Daoy (cell line): ENCODE measurements at regions not wholly inside any gene's neighbourhood (a gene's known extent, or its start where the extent isn't known, plus 50 kb on each side); places are given as distances from the start of the nearest gene placed in this dataset.

Source experiments
- DNase-seq: peaks from one replicate; pipeline ENCODE4 v3.0.0-alpha.2; 2015; ENCODE audit warnings: low read depth

- no peak for DNase-seq
These were observed 394.2 kb downstream of the NUAK1 start for GRCh38 chr12:105744371-105745058.

- no peak for DNase-seq
These were observed 392.9 kb downstream of the NUAK1 start for GRCh38 chr12:105745811-105746210.

- DNase-seq = peak; percentile 71
These were observed 389.8 kb downstream of the NUAK1 start for GRCh38 chr12:105748806-105749600.

- DNase-seq = no peak
These were observed 388.7 kb downstream of the NUAK1 start for GRCh38 chr12:105750096-105750495.

- no peak for DNase-seq
These were observed 384.4 kb downstream of the NUAK1 start for GRCh38 chr12:105754313-105754712.

GRCh38 chr12:105756961-105757360, 381.8 kb downstream of the NUAK1 start:
- DNase-seq = no peak

- no peak for DNase-seq
These were observed 379.6 kb downstream of the NUAK1 start for GRCh38 chr12:105759149-105759548.

- no peak for DNase-seq
These were observed 377.7 kb downstream of the NUAK1 start for GRCh38 chr12:105761075-105761474.

- no peak for DNase-seq
These were observed 374.4 kb downstream of the NUAK1 start for GRCh38 chr12:105764216-105764835.

- DNase-seq = no peak
These were observed 373.4 kb downstream of the NUAK1 start for GRCh38 chr12:105765053-105766014.

GRCh38 chr12:105766029-105766428, 372.7 kb downstream of the NUAK1 start:
- no peak for DNase-seq

GRCh38 chr12:105769486-105769885, 369.3 kb downstream of the NUAK1 start:
- no peak for DNase-seq

GRCh38 chr12:105773471-105773870, 365.3 kb downstream of the NUAK1 start:
- DNase-seq = no peak

GRCh38 chr12:105774037-105774436, 364.7 kb downstream of the NUAK1 start:
- no peak for DNase-seq

GRCh38 chr12:105775343-105775742, 363.4 kb downstream of the NUAK1 start:
- DNase-seq = no peak

- peak; percentile 9 for DNase-seq
These were observed 354.5 kb downstream of the NUAK1 start for GRCh38 chr12:105783983-105784947.

- DNase-seq = no peak
These were observed 345.3 kb downstream of the NUAK1 start for GRCh38 chr12:105793421-105793820.

- DNase-seq = no peak
These were observed 340.4 kb downstream of the NUAK1 start for GRCh38 chr12:105798256-105798845.

GRCh38 chr12:105799103-105799502, 339.7 kb downstream of the NUAK1 start:
- no peak for DNase-seq

- no peak for DNase-seq
These were observed 337.4 kb downstream of the NUAK1 start for GRCh38 chr12:105801351-105801750.
